Retinal pigment epithelial cell (primary cell): ENCODE measurements at regions not wholly inside any gene's neighbourhood (a gene's known extent, or its start where the extent isn't known, plus 50 kb on each side); places are given as distances from the start of the nearest gene placed in this dataset.

Experiments used
- DNase-seq: peaks from one replicate; pipeline ENCODE4 v3.0.0-alpha.2; 2010; ENCODE audit warnings: low read depth
- H3K4me3 ChIP-seq: 2 replicates; pipeline ENCODE4 v1.5.1; 2011; ENCODE audit warnings: mild to moderate bottlenecking, low read length, control low read depth, moderate library complexity
- TF ChIP-seq, protein P1 (sequence below): conservative IDR thresholded peaks from 2 replicates; pipeline ENCODE4 v1.5.1; 2011; ENCODE audit warnings: low read depth, low read length, control low read depth, inconsistent platforms

DNA sequence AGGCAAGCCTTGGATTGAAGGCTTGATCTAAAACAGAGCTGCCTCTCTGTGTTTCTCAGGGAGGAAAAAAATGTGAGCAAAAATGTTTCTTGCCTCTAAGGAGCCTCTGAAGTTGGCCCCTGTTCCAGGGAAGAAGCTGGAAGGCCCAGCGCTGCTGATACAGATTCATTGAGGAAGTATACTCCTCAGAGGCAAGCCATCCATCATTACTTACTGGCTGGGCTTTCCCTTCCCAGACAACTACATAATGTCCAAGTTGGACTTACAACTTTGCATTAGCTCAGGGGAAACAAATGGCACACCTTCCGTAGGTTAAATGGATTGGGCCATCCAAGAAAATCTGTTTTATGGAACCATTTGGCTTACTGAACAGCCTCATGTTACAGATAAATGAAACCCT lies 263.7 kb upstream of the SEL1L start:
- TF ChIP-seq, protein P1, sequence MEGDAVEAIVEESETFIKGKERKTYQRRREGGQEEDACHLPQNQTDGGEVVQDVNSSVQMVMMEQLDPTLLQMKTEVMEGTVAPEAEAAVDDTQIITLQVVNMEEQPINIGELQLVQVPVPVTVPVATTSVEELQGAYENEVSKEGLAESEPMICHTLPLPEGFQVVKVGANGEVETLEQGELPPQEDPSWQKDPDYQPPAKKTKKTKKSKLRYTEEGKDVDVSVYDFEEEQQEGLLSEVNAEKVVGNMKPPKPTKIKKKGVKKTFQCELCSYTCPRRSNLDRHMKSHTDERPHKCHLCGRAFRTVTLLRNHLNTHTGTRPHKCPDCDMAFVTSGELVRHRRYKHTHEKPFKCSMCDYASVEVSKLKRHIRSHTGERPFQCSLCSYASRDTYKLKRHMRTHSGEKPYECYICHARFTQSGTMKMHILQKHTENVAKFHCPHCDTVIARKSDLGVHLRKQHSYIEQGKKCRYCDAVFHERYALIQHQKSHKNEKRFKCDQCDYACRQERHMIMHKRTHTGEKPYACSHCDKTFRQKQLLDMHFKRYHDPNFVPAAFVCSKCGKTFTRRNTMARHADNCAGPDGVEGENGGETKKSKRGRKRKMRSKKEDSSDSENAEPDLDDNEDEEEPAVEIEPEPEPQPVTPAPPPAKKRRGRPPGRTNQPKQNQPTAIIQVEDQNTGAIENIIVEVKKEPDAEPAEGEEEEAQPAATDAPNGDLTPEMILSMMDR: no peak
- no peak for DNase-seq
- H3K4me3 ChIP-seq: no peak overlapping the region

DNA sequence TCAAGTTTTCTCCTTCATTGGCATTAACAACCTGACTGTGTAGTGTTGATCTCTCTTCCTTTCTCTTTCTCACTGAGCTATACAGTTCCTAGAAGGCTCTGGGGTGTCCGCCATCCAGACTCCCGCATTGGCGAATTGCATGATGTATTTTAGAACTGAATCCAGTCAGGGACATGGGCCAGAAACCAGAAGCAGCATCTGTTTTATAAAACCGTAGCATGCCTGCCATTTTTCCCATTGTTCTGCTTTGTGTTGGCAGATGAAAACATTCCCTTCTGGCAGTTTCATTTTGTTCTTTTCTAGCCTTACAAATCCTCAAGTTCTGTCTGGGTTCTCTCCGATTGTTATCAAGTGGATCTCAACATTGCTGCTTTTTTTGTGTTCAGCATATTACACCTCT lies 268.3 kb upstream of the SEL1L start:
- TF ChIP-seq, protein P1: no peak
- H3K4me3 ChIP-seq: no peak overlapping the region

DNA sequence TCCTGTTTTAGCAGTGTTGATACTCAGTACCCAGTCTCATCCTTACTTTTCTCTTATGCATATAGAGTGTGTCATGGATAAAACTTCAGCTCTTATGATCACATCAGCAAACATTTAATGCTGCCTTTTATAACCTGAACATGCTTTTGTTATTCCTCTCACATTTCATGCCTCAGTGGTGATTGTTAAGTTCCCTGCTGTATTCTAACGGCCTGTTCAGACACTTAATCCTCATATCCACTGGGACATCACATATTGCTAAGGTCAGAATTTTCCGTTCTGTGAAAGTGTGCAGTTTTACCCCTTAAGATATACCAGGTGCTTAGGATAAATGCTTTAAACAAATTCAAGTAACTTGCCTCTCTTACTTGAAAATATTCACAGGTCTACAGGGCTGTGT lies 268.7 kb upstream of the SEL1L start:
- TF ChIP-seq, protein P1: no peak
- DNase-seq: no peak
- H3K4me3 ChIP-seq: no peak overlapping the region

More for the DNA sequence above, 268.3 kb upstream of the SEL1L start:
- no peak for DNase-seq

DNA sequence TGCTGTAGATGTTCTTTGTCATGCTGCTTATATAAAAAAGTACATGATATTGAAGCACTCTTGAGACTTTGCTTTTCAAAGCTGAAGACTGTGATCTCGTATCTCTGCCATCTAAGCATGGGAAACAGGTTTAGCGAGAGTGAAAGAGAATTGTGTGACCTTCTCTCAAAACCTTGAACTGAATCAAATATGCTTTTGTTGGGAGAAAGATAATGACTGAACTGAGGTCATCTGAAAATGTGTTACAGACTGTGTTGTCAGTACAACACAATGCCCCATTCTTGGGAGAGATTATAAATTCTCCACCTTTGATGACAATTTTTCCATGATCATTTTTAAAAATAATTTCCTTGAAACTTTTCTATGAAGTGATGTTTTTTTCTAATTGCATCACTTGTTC lies 272.1 kb upstream of the SEL1L start:
- no peak overlapping the region for H3K4me3 ChIP-seq
- TF ChIP-seq, protein P1: no peak
- no peak for DNase-seq

DNA sequence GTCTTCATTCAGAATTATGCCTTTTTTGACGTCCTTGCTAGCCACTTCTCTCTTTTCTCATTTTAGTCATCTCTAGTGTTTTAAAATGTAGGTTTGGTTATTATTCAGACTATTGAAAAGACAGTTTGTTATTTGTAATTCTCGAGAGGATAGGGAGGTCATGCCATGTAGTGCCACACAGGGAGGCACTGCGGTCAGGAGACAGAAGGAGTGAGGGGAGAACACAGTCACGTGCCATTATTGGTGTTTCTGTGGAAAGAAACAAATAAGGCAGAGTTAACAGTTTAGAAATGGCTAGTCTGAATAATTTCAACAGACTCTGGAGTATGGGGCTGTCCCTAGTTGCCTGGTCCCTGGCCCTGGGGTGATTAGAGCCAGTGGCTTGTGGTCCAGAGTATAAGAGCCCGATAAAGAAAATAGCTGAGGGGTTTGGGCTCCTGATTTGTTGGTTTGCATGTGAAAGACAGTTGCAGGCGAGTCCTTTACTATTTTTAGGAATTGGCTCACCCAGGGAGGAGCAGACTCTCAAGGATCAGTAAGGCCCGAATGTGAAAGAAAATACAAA lies 278.1 kb upstream of the SEL1L start:
- no peak overlapping the region for H3K4me3 ChIP-seq
- no peak for DNase-seq
- TF ChIP-seq, protein P1: no peak

DNA sequence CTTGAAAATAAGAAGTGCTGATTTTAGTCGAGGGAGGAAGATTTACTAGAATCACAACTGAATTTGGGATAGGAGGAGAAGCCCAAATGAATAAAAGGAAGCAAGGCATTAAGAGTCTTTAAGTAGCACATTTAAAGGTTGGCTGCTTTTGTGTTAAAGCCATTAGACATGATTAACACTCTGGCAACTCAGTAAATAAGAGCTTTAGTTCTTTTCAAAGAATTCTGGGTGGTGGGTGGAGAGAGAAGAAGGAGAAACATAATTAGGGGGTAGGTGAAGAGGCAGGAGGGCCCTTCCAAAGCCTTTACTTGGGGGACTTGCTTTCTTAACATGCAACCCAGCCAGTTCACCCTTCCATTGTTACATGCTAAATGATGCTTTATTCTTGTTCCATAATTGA lies 284.6 kb upstream of the SEL1L start:
- no peak for DNase-seq
- H3K4me3 ChIP-seq: no peak overlapping the region
- TF ChIP-seq, protein P1: no peak

DNA sequence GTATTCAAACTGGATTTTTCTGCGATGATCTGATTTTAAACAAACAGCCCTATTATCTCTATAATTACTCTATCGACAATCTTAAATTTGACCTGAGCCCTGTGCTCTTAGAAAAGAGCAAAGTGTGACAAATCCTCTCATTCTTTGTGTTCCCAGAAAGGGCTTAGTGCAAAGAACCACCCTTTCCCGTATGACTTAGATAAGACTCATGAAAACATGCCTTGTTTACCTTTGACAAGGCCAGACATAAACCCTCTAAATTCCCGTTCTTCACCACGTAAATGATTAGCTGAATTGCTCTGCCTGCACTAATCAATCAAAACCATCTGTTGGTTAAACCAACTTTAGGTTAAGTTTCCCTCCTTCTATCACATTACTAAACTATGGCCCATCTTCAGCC lies 285.7 kb upstream of the SEL1L start:
- no peak for DNase-seq
- TF ChIP-seq, protein P1: no peak
- no peak overlapping the region for H3K4me3 ChIP-seq
